ENCODE measurements at regions not wholly inside any gene's neighbourhood (a gene's known extent, or its start where the extent isn't known, plus 50 kb on each side); places are given as distances from the start of the nearest gene placed in this dataset.

GRCh38 chr4:181662383-181662782, 580.8 kb upstream of the TENM3 start:
- no peak for DNase-seq (ENCODE audit: low read depth in 2 of 2)

GRCh38 chr4:181670506-181670905, 572.7 kb upstream of the TENM3 start:
- DNase-seq (ENCODE audit: low read depth in 2 of 2): no peak

- no peak for DNase-seq (ENCODE audit: low read depth in 2 of 2)
These were observed 571.5 kb upstream of the TENM3 start for GRCh38 chr4:181671672-181672071.

- DNase-seq (ENCODE audit: low read depth in 2 of 2): no peak
These were observed 570.5 kb upstream of the TENM3 start for GRCh38 chr4:181672751-181673150.

- DNase-seq (ENCODE audit: low read depth in 2 of 2): no peak
These were observed 568.8 kb upstream of the TENM3 start for GRCh38 chr4:181674315-181674875.

GRCh38 chr4:181676546-181676945, 566.7 kb upstream of the TENM3 start:
- no peak for DNase-seq (ENCODE audit: low read depth in 2 of 2)

GRCh38 chr4:181677201-181677600, 566.0 kb upstream of the TENM3 start:
- no peak for DNase-seq (ENCODE audit: low read depth in 2 of 2)

GRCh38 chr4:181677621-181678020, 565.6 kb upstream of the TENM3 start:
- no peak for DNase-seq (ENCODE audit: low read depth in 2 of 2)

GRCh38 chr4:181679754-181680153, 563.4 kb upstream of the TENM3 start:
- no peak for DNase-seq (ENCODE audit: low read depth in 2 of 2)

- DNase-seq (ENCODE audit: low read depth in 2 of 2): no peak
These were observed 560.7 kb upstream of the TENM3 start for GRCh38 chr4:181682367-181683047.

- DNase-seq (ENCODE audit: low read depth in 2 of 2): no peak
These were observed 558.9 kb upstream of the TENM3 start for GRCh38 chr4:181684310-181684709.

GRCh38 chr4:181685461-181685860, 557.7 kb upstream of the TENM3 start:
- DNase-seq (ENCODE audit: low read depth in 2 of 2): no peak

GRCh38 chr4:181685911-181686310, 557.3 kb upstream of the TENM3 start:
- no peak for DNase-seq (ENCODE audit: low read depth in 2 of 2)

- no peak for DNase-seq (ENCODE audit: low read depth in 2 of 2)
These were observed 556.1 kb upstream of the TENM3 start for GRCh38 chr4:181687116-181687515.

GRCh38 chr4:181688432-181688831, 554.8 kb upstream of the TENM3 start:
- DNase-seq (ENCODE audit: low read depth in 2 of 2): no peak

- no peak for DNase-seq (ENCODE audit: low read depth in 2 of 2)
These were observed 554.3 kb upstream of the TENM3 start for GRCh38 chr4:181688872-181689271.

GRCh38 chr4:181690498-181690897, 552.7 kb upstream of the TENM3 start:
- DNase-seq (ENCODE audit: low read depth in 2 of 2): no peak

- DNase-seq (ENCODE audit: low read depth in 2 of 2): no peak
These were observed 550.2 kb upstream of the TENM3 start for GRCh38 chr4:181692965-181693364.

GRCh38 chr4:181693517-181693916, 549.7 kb upstream of the TENM3 start:
- DNase-seq (ENCODE audit: low read depth in 2 of 2): no peak

- no peak for DNase-seq (ENCODE audit: low read depth in 2 of 2)
These were observed 545.0 kb upstream of the TENM3 start for GRCh38 chr4:181698221-181698620.

- DNase-seq (ENCODE audit: low read depth in 2 of 2): no peak
These were observed 542.0 kb upstream of the TENM3 start for GRCh38 chr4:181701214-181701613.

- DNase-seq (ENCODE audit: low read depth in 2 of 2): no peak
These were observed 541.3 kb upstream of the TENM3 start for GRCh38 chr4:181701894-181702293.

GRCh38 chr4:181702864-181703495, 540.2 kb upstream of the TENM3 start:
- no peak for DNase-seq (ENCODE audit: low read depth in 2 of 2)
